Nephron (organoid): ENCODE measurements at regions not wholly inside any gene's neighbourhood (a gene's known extent, or its start where the extent isn't known, plus 50 kb on each side); places are given as distances from the start of the nearest gene placed in this dataset.

Experiments used
- H3K27ac Mint-ChIP-seq, 3 experiments: 2 replicates each; pipeline ENCODE4 v1.8.0; 2020; ENCODE audit warnings: mixed read lengths in 3 of 3, mild to moderate bottlenecking in 2 of 3, moderate library complexity in 1 of 3
- H3K27me3 Mint-ChIP-seq: 2 replicates; pipeline ENCODE4 v1.8.0; 2021; ENCODE audit warnings: low read depth, mild to moderate bottlenecking, moderate library complexity, mixed read lengths
- H3K36me3 Mint-ChIP-seq: 2 replicates; pipeline ENCODE4 v1.8.0; 2020; ENCODE audit warnings: low read depth, mixed read lengths
- H3K4me1 Mint-ChIP-seq: 2 replicates; pipeline ENCODE4 v1.8.0; 2020; ENCODE audit warnings: mixed read lengths
- H3K4me3 Mint-ChIP-seq, 3 experiments: 2 replicates each; pipeline ENCODE4 v1.8.0; 2020; ENCODE audit warnings: mild to moderate bottlenecking in 3 of 3, mixed read lengths in 3 of 3, moderate library complexity in 2 of 3
- H3K9me3 Mint-ChIP-seq: 2 replicates; pipeline ENCODE4 v1.8.0; 2020; ENCODE audit warnings: mixed read lengths
- CTCF ChIP-seq, 3 experiments: fragments of 200-600 bp; sonication (generic); IDR thresholded peaks; one replicate each; pipeline ENCODE4 v1.5.0; 2021; ENCODE audit warnings: antibody characterized with exemption in 3 of 3; ENCODE audit not compliant: unreplicated experiment in 3 of 3

GRCh38 chr6:2447931-2448330, 202.5 kb upstream of the GMDS start:
- peaks cover 14% of the 10 kb centered on the region for H3K27me3 Mint-ChIP-seq
- H3K27ac Mint-ChIP-seq: peak overlapping the region; percentile 44 to 68 (median 64)
- H3K36me3 Mint-ChIP-seq: peaks cover 7% of the 10 kb centered on the region
- no peak for TF ChIP-seq CTCF (IDR thresholded peaks at IDR 0.05; ENCODE audit: unreplicated experiment in 3 of 3)
- peak overlapping the region; percentile 3 to 27 (median 13) for H3K4me3 Mint-ChIP-seq
- peaks cover 19% of the 10 kb centered on the region for H3K4me1 Mint-ChIP-seq
- no peaks in the 10 kb centered on the region for H3K9me3 Mint-ChIP-seq

DNA sequence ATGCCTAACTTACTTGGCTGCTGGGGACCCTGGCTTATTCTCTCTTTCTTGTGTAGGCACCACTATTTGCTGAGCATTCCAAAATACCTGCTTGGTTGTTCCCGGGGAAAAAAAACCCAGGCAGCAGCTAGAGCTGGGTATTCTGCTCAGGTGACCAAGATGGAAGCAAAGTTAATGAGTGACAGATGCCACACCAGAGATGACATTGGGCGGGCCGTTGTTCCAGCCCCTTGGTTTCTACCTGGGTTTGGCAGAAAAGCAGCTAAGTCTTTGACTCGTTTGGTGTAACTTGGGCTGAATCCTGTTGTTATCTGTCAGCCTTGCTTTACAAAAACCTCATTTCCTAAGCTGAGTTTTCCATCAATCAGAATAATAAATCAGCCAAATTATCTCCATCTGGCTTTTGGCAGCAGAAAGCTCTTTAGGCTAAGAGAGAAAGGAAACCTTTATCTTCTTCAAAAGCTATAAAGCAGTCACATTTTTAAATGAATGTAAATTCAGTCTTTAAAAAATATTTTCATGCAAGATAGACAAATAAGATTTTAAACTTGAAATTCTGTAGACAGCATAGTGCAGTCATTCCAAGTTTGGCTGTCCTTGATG, 202.0 kb upstream of the GMDS start:
- no peak overlapping the region for H3K4me3 Mint-ChIP-seq
- peaks cover 21% of the 10 kb centered on the region for H3K4me1 Mint-ChIP-seq
- H3K27me3 Mint-ChIP-seq: peaks cover 14% of the 10 kb centered on the region
- TF ChIP-seq CTCF (IDR thresholded peaks at IDR 0.05; ENCODE audit: unreplicated experiment in 3 of 3): no peak
- H3K36me3 Mint-ChIP-seq: peaks cover 7% of the 10 kb centered on the region
- H3K9me3 Mint-ChIP-seq: no peaks in the 10 kb centered on the region
- H3K27ac Mint-ChIP-seq: peak overlapping the region in 1 of 3 experiments; percentile 59

DNA sequence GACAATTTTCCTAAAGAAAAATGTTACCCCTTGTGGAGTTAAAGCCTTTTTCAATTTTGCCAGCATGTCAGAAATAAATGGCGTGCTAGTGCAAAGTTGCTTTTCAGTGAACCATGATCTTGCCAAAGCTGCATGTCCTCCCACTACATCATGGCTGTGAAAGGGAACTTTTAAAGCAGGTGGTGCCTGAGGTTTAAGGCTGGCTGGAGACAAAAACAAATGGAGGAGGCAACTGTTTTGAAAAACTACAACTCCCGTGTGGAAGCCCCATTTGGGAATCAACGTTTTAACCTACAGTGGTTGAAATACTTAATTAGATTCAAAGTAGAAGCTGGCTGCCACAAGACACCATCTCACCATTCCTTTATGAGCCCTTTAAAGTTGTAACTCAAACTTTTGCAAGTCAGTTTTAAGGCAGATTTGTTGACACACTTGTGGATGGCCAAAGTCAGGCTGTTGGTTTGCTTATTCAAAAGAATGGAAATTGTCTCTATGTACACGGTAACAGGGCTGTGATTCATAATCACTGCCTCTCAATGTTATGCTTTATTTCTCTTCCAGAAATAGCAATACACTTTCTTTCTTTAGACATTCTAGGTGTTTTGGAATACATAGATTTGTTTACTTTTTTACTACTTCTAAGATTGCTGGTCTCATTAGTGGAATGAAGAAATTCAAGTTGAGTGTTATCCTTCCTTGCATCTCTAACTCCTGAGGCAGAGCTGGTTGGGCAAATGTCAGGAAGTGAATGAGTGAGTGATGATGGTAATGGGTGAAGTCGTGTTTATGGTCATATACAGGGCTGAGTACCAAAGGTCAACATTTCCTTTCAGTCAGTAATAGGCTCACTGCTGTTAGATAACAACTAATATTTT, 196.4 kb upstream of the GMDS start:
- Mint-ChIP-seq H3K4me3 (no peak overlapping the region), H3K27me3 (peaks cover 10% of the 10 kb centered on the region), H3K4me1 (peaks cover 17% of the 10 kb centered on the region), H3K27ac (peak overlapping the region in 2 of 3 experiments; percentile 34 to 82), H3K9me3 (no peaks in the 10 kb centered on the region), H3K36me3 (peaks cover 7% of the 10 kb centered on the region)
- TF ChIP-seq CTCF (IDR thresholded peaks at IDR 0.05; ENCODE audit: unreplicated experiment in 3 of 3): no peak

DNA sequence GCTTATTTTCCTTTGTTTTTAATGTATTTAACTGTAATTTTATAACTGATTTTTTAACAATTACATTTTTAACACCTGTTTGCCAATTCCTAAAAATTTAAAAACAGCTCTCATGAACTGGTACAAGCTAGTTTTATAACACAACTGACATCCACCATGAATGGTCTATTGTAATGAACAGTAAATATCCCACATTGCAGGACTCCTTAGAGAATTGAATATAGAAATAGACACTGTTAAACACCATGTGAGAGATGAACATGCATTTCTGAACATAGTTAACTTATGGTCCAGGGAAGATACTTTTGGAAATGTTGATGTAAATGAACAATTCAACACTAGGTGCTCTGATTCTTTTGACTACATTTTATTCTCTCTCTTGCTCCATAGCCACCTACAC, 195.1 kb upstream of the GMDS start:
- peaks cover 4% of the 10 kb centered on the region for H3K36me3 Mint-ChIP-seq
- peak overlapping the region in 2 of 3 experiments; percentile 7 to 82 for H3K27ac Mint-ChIP-seq
- TF ChIP-seq CTCF (IDR thresholded peaks at IDR 0.05; ENCODE audit: unreplicated experiment in 3 of 3): no peak
- H3K9me3 Mint-ChIP-seq: no peaks in the 10 kb centered on the region
- peaks cover 26% of the 10 kb centered on the region for H3K4me1 Mint-ChIP-seq
- no peak overlapping the region for H3K4me3 Mint-ChIP-seq
- peaks cover 10% of the 10 kb centered on the region for H3K27me3 Mint-ChIP-seq

- TF ChIP-seq CTCF (IDR thresholded peaks at IDR 0.05; ENCODE audit: unreplicated experiment in 3 of 3): no peak
- Mint-ChIP-seq H3K4me1 (peaks cover 35% of the 10 kb centered on the region), H3K27me3 (peaks cover 14% of the 10 kb centered on the region), H3K9me3 (no peaks in the 10 kb centered on the region), H3K36me3 (peaks cover 4% of the 10 kb centered on the region), H3K4me3 (no peak overlapping the region), H3K27ac (peak overlapping the region in 1 of 3 experiments; percentile 5)
Observed at GRCh38 chr6:2439632-2440031, 194.2 kb upstream of the GMDS start.
